GM21447 (cell line): ENCODE measurements at regions not wholly inside any gene's neighbourhood (a gene's known extent, or its start where the extent isn't known, plus 50 kb on each side); places are given as distances from the start of the nearest gene placed in this dataset.

Source experiments
- ATAC-seq: cut with Tn5 transposase; IDR thresholded peaks from one replicate; pipeline ENCODE4 v1.9.1; 2021; ENCODE audit not compliant: unreplicated experiment

DNA sequence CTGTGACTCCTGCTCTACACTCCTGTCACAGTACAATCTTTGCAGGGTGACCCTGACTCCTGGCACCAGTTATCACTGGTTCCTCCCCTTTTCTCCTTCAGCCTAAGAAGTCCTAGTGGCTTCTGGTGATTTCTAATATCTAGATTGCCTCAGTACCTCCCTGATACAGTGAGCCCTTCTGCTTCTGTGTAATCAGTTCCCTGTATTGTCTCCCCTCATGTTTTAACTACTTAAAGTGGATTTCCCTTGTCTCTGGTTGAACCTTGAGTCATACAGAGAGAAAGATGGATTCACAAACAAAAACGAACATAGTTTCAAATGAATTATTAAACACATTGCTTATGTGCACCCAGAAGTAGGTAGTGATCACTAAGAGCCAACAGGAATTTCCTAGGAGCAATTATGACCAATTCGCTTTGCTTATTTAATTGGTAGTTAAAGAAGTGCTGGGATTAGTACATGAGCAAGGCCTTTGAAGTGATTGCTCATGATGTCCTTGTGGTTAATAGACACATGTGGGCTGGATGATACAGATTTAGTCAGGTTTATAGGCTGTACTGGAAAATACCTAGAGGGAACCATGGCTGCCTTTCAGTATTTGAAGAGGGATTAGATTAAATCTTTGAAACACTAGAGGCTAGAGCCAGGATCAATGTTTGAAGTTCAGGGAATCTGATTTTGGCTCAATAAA is 145.8 kb upstream of the MEF2C start:
- no peak for ATAC-seq

- ATAC-seq: no peak
These were observed 141.1 kb upstream of the MEF2C start for GRCh38 chr5:89024045-89024444.

GRCh38 chr5:89020926-89021610 is 138.1 kb upstream of the MEF2C start:
- no peak for ATAC-seq

DNA sequence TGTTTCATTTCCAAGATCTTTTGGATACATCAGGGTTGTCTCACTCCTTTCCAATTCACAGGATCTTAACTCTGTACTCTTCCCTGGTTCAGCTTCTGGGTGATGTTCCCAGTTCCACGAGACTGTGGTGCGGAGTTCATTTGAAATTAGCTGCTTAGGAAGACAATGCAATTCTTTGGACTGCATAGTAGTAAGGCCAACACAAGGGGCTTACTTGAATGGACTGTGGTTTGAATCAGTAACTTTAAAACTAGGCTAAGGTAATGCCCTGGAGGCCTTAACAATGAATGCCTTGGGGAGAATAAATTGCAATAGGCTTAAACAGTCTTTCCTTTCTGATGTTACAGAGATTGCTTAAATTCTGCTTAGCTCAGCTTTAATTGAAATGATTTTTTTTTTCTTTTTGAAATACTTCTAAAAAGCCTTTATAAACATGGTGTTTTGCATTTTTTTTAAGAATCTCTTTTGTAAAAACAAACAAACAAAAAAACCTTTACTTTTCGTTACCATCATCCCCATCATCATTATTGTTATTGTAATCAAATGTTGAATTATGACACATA is 133.8 kb upstream of the MEF2C start:
- ATAC-seq: no peak

DNA sequence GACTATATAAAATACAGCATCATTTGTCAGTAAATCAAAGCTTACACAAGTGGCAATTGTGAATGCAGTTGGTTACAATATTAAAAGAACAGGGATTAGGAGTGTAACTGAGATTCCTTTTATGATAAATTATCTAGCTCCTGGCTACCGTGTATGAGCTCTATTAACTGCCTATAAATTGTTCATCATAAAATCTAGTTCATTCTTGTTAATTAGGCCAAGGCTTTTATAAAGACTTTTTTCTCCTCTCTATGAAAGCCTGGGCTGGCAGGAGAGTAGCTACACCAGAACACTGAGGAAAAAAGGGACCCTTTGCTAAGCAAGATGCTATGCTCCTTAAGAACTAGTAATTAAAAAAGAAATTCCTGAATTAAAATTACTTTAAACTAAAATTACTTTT is 132.4 kb upstream of the MEF2C start:
- no peak for ATAC-seq

DNA sequence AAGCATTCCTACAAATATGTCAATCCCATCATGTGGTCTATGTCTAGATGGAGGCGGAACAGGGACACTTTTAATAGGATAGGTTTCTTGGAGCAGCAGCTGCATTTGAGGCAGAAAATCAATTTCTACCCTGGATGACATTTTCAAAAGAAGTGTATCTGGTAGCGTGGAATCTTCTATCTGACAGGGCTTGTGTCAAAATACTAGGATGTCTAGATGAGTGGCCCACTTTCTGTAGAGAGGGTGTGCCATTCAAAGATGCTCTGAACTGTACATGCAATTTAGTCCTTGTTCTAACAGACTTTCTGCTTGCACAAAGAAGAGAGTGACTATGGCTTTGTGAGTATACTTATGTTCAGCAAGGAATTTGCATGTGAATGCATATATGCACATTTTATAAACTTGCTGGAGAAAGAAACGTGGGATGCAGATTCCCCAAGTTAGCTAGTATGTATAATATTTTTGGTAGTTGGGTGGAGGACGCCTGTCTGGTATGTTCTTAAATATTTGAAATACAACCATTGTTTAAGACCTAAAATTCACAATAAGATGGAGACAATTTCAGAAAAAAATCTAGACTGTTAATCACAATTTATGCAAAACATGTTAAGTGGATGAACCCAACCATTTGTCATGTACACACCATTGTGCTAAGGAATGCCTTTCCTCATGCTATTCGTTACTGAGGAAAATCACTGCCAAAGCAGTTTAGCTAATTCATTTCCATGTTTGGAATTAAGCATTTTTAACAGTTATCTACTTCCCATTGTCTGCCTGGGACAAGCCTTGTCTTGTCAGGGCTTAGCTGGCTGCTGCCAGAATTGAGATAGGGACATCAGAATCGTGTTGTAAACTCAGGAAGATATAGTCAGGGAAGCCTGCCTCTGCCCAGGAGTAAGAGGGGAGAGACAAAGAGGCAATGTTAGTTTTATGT is 129.1 kb upstream of the MEF2C start:
- ATAC-seq: no peak

DNA sequence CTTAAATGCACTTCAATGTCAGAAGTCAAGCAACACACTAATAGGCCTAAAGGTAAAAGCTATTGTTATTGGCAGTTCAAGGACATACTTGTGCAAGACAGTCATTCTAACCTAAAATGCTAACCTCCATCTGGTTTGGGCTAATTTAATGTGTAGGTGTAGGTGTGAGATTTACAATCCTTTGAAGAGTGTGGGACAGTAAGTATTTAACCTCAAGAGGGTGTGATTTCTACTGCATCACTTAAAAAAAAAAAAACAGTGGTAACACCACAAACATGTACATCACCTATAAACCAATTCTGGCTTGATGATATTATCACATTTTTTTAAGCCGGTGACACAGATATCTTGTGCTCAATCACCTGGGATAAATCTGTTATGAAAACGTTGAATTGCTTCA is 127.5 kb upstream of the MEF2C start:
- no peak for ATAC-seq

- no peak for ATAC-seq
These were observed 125.3 kb upstream of the MEF2C start for GRCh38 chr5:89008291-89008690.

DNA sequence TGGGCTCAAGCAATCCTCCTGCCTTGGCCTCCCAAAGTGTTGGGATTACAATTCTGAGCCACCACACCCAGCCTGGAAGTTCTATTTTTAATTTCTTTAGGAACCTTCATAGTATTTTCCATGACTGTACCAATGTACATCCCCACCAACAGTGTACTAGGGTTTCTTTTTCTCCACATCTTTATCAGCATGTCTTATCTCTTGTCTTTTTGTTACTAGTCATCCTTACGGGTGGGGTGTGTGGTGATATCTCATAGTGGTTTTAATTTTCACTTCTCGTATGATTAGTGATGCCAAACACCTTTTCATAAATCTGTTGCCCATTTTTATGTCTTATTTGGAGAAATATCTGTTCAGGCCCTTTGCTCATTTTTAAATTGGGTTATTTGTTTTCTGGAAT is 123.0 kb upstream of the MEF2C start:
- ATAC-seq: no peak

DNA sequence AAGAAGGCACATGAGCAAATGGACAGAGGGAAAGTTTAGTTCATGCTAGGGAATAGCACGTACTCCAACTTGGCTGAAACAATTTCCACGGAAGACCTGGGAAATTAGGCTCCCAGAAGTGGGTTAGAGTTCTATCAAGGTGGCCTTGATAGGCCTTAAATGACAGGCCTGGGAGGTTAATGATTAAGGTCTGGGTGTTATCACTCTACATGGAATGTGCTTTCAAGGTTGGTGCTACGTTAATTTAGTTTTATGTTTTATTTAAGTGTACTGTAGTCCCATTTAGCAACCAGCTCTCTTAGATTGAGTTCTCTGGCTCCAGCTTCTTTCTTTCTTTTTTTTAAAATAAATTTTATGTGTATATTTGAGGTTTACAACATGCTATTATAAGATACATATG is 121.4 kb upstream of the MEF2C start:
- no peak for ATAC-seq

DNA sequence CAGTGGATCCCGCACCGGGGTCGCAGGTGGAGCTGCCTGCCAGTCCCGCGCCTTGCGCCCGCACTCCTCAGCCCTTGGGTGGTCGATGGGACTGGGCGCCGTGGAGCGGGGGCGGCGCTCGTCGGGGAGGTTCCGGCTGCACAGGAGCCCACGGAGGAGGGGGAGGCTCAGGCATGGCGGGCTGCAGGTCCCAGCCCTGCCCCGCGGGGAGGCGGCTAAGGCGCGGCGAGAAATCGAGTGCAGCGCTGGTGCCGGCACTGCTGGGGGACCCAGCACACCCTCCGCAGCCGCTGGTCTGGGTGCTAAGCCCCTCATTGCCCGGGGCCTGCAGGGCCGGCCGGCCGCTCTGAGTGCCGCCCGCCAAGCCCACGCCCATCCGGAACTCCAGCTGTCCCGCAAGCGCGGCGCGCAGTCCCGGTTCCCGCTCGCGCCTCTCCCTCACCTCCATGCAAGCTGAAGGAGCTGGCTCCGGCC is 120.6 kb upstream of the MEF2C start:
- ATAC-seq: no peak

GRCh38 chr5:88999853-89000252 is 116.9 kb upstream of the MEF2C start:
- no peak for ATAC-seq

- ATAC-seq: no peak
These were observed 115.0 kb upstream of the MEF2C start for GRCh38 chr5:88997937-88998336.

DNA sequence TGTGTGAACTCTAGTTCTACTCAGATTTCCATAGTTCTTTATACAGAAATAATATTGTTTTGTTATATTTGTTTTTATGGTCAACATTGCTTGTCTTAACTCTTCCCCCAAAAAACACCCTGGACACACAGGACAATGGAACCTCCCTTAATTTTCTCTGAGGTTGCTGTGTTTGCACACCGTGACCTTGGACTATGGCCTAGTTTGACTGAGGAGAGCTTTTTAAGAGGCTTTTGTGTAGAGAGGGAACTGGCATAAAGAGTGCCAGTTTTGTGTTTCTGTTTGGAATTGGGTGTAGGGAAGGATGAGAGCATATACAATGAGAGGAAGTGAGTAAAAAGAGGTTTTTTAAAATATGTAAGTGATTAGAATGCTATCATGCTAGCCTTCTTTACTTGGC is 101.1 kb upstream of the MEF2C start:
- ATAC-seq: no peak

GRCh38 chr5:88979726-88980125 is 96.7 kb upstream of the MEF2C start:
- ATAC-seq: no peak

GRCh38 chr5:88979244-88979643 is 96.3 kb upstream of the MEF2C start:
- ATAC-seq: peak; percentile 65

GRCh38 chr5:88976914-88977313 is 93.9 kb upstream of the MEF2C start:
- ATAC-seq: no peak

DNA sequence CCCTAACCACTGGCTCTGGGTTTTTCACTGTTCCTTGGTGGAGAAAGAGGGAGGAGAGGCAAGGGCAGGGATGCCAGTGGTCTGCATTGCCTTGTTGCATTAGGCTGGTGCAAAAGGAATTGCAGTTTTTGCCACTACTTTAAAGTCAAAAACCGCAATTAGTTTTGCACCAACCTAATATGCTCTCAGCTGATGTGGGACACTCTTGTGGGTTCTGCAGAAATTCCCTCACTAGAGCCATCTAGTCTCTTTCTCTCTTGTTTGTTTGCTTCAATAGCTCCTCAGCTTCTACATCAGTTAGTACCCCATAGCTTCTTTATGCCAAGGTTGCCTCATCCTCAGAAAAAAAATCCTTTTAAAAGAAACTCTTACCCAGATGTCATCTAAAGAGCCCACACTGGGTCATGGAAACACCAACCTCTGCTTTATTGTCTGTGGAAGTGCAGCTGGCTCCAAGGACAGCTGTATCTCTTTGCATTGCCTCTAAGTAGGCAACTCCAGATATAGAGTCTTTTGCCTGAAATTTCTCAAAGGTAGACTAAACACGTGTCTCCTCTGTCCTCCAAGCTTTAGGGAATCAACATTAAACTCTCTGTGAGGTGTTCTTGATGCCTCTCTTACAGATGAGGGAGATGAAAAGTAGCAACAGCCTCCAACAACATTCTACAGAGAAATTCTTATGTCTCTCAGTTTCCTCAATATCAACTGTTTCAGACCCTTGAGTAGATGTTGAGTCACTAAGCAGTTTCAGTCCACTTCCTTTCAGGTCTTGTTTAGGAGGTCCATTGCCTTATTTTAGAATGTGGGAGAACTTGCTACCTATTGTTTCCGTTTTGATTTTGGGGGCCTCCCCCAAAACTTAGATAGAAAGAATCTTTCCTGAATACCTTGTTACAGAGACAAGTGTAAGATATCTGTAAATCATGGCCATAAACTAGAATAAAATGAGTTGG is 84.9 kb upstream of the MEF2C start:
- ATAC-seq: peak; percentile 81

DNA sequence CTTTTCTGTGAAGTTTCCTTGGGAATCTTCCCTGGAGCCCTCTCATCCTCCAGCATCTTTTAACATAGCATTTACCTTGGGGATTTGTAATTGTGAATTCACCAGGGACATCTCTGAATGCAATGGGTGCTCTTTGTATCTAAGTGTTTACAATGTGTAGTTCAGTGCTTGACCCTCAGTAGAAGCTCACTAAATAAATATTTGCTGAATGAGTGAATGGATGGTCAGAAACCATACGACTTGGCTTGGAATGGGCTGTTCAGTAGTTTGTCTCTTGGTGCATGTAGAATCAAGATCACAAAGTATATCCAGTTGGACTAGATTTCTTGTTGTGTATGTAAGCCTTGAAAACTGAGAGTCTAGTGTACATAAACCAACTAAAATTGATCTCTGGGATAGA is 81.8 kb upstream of the MEF2C start:
- ATAC-seq: no peak

DNA sequence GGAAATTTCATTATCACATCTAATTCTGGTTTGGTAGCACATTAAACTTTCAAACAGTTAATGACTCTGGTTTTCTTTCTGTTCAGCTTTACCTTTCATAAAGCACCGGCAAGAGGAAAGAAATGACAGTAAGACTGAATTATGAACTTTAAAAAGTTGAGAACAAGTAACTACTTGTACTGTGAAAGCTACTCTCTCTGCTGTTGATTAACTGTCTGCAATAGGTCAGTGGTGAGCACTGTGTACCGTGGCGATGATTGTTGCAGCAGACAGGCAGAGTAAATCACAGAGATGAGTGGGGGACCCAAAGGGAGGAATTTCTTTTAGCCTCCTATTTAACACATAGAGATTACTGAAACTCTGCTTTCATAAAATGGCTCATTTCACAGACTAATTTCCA is 74.0 kb upstream of the MEF2C start:
- no peak for ATAC-seq
